ENCODE measurements at regions not wholly inside any gene's neighbourhood (a gene's known extent, or its start where the extent isn't known, plus 50 kb on each side); places are given as distances from the start of the nearest gene placed in this dataset.

DNA sequence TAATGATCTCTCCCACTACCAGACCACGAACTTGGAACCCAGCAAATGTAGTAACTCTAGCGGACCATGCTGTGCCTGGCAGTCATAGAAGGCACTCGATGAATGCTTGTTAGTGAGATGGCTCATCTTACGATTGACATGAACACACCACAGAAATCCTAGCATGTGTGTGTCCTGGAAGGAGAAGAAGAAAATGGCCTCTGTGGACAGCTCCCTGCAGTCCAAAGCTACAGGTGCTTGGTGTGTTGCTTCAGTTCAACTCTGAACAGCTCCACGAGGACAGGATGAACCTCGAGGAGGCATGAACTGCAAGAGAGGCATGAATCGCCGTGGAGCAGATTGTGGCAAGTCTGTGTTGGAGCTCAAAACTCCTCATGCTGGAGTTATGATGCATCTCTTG is 93.5 kb downstream of the KLF6 start:
- dilution Hi-C loops (cut with HindIII; ENCODE audit: low sequenced_read_pairs, unreplicated experiment): no loop called here
- Histone ChIP-seq H3K9me3 (ENCODE audit: control insufficient read depth, insufficient read depth, low read length) (no peaks in the 10 kb centered on the region), H2AFZ (replicated peaks; ENCODE audit: low read length, poor library complexity) (no peak overlapping the region), H3K79me1 (ENCODE audit: low read depth in 1 of 2, low read length in 2 of 2) (no peaks in the 10 kb centered on the region), H4K91ac (ENCODE audit: insufficient read depth, low read depth, low read length) (no peak overlapping the region), H3K4me3 (ENCODE audit: insufficient read depth, low read depth, low read length) (no peak overlapping the region), H3K27ac (ENCODE audit: insufficient read depth, low read length) (no peak overlapping the region), H4K5ac (ENCODE audit: low read depth, low read length) (no peak overlapping the region), H4K8ac (ENCODE audit: low read depth in 2 of 2, low read length in 2 of 2) (no peak overlapping the region), H3K9me1 (ENCODE audit: insufficient read depth, low read length) (0 out of 2 replicates have a peak, but pooled peaks cover 5% of the 10 kb centered on the region), H3K14ac (replicated peaks; ENCODE audit: low read depth, low read length) (no peak overlapping the region), H3K4me2 (ENCODE audit: low read depth, low read length) (no peak overlapping the region), H3K23ac (ENCODE audit: low read depth, low read length) (no peak overlapping the region), H2BK20ac (ENCODE audit: low read depth, low read length) (no peak overlapping the region), H2BK5ac (ENCODE audit: low read depth, low read length, poor library complexity, severe bottlenecking) (no peak overlapping the region), H2AK5ac (ENCODE audit: low read depth, low read length) (no peak overlapping the region), H3K9ac (ENCODE audit: low read depth, low read length) (no peak overlapping the region), H4K20me1 (ENCODE audit: insufficient read depth, low read length) (no peaks in the 10 kb centered on the region), H3K36me3 (ENCODE audit: control insufficient read depth, insufficient read depth, low read length) (no peaks in the 10 kb centered on the region), H2BK15ac (ENCODE audit: low read depth, low read length) (no peak overlapping the region), H3K4me1 (ENCODE audit: control insufficient read depth, insufficient read depth, low read length) (0 out of 2 replicates have a peak, but pooled peaks cover 1% of the 10 kb centered on the region), H2AK9ac (replicated peaks; ENCODE audit: low read depth, low read length, poor library complexity) (no peak overlapping the region), H3K4ac (ENCODE audit: low read depth, low read length) (no peak overlapping the region), H3K56ac (ENCODE audit: extremely low read depth, insufficient read depth, low read length) (no peak overlapping the region), H2BK120ac (ENCODE audit: low read depth, low read length) (no peak overlapping the region), H3K27me3 (ENCODE audit: control insufficient read depth, insufficient read depth, low read length) (no peaks in the 10 kb centered on the region), H3K18ac (ENCODE audit: low read depth, low read length) (no peak overlapping the region)
- ATAC-seq (ENCODE audit: low read depth) (no peak), DNase-seq (peak; percentile 12)
- CTCF ChIA-PET: no interaction called here
- WGBS, 2 experiments (ENCODE audit: extremely low coverage in 2 of 2, insufficient read length in 1 of 2): no CpG with 5 or more reads among the region's 8 CpGs
- no peak for TF ChIP-seq CEBPB (IDR thresholded peaks at IDR 0.05; ENCODE audit: low read depth, low read length)
- no peak for TF ChIP-seq FOS (IDR thresholded peaks at IDR 0.05; ENCODE audit: low read depth, low read length)
- TF ChIP-seq, protein P1, sequence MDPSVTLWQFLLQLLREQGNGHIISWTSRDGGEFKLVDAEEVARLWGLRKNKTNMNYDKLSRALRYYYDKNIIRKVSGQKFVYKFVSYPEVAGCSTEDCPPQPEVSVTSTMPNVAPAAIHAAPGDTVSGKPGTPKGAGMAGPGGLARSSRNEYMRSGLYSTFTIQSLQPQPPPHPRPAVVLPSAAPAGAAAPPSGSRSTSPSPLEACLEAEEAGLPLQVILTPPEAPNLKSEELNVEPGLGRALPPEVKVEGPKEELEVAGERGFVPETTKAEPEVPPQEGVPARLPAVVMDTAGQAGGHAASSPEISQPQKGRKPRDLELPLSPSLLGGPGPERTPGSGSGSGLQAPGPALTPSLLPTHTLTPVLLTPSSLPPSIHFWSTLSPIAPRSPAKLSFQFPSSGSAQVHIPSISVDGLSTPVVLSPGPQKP (IDR thresholded peaks at IDR 0.05; ENCODE audit: borderline replicate concordance, low read depth, low read length): no peak
- no peak for TF ChIP-seq POLR2A (IDR thresholded peaks at IDR 0.05; ENCODE audit: low read depth, low read length)
- no peak for TF ChIP-seq MXI1 (IDR thresholded peaks at IDR 0.05; ENCODE audit: borderline replicate concordance, low read depth, low read length)
- TF ChIP-seq MAFK (IDR thresholded peaks at IDR 0.05; ENCODE audit: low read depth, low read length): no peak
- TF ChIP-seq MAZ (IDR thresholded peaks at IDR 0.05; ENCODE audit: borderline replicate concordance, low read depth, low read length): no peak
- no peak for TF ChIP-seq RCOR1 (IDR thresholded peaks at IDR 0.05; ENCODE audit: insufficient replicate concordance, low read length)
- in situ Hi-C loops (cut with MboI; ENCODE audit: low sequenced_read_pairs): no loop called here
- no TSS peak for BruUV-seq (replicated peaks)
- intact Hi-C loops (cut with micrococcal nuclease): no loop called here
- POLR2A ChIA-PET (ENCODE audit: unreplicated experiment): no interaction called here
